ENCODE measurements at regions not wholly inside any gene's neighbourhood (a gene's known extent, or its start where the extent isn't known, plus 50 kb on each side); places are given as distances from the start of the nearest gene placed in this dataset.

GRCh38 chr4:138964716-138965426 is 50.7 kb upstream of the NOCT start:
- no peak overlapping the region for H3K4me3 ChIP-seq (ENCODE audit: insufficient read depth, low read depth, low read length)
- no peak for DNase-seq
- H4K91ac ChIP-seq (ENCODE audit: insufficient read depth, low read depth, low read length) = no peak overlapping the region
- dilution Hi-C loops (cut with HindIII; ENCODE audit: low sequenced_read_pairs, unreplicated experiment) = no loop called here
- CTCF ChIA-PET = no interaction called here
- H3K9me3 ChIP-seq (ENCODE audit: control insufficient read depth, insufficient read depth, low read length) = no peaks in the 10 kb centered on the region
- no peak overlapping the region for H2BK15ac ChIP-seq (ENCODE audit: low read depth, low read length)
- H2BK120ac ChIP-seq (ENCODE audit: low read depth, low read length) = no peak overlapping the region
- H3K4me1 ChIP-seq (ENCODE audit: control insufficient read depth, insufficient read depth, low read length) = no peaks in the 10 kb centered on the region
- no peaks in the 10 kb centered on the region for H3K36me3 ChIP-seq (ENCODE audit: control insufficient read depth, insufficient read depth, low read length)
- no peak for ATAC-seq (ENCODE audit: low read depth)
- no peak overlapping the region for H3K18ac ChIP-seq (ENCODE audit: low read depth, low read length)
- POLR2A ChIA-PET (ENCODE audit: unreplicated experiment) = no interaction called here
- H3K4me2 ChIP-seq (ENCODE audit: low read depth, low read length) = no peak overlapping the region
- H2BK20ac ChIP-seq (ENCODE audit: low read depth, low read length) = no peak overlapping the region
- H4K5ac ChIP-seq (ENCODE audit: low read depth, low read length) = no peak overlapping the region
- H2AFZ ChIP-seq (replicated peaks; ENCODE audit: low read length, poor library complexity) = no peak overlapping the region
- BruUV-seq (replicated peaks) = no TSS peak
- H3K27me3 ChIP-seq (ENCODE audit: control insufficient read depth, insufficient read depth, low read length) = no peaks in the 10 kb centered on the region
- no peaks in the 10 kb centered on the region for H4K20me1 ChIP-seq (ENCODE audit: insufficient read depth, low read length)
- H4K8ac ChIP-seq (ENCODE audit: low read depth in 2 of 2, low read length in 2 of 2) = no peak overlapping the region
- intact Hi-C loops (cut with micrococcal nuclease) = no loop called here
- no peak overlapping the region for H3K14ac ChIP-seq (replicated peaks; ENCODE audit: low read depth, low read length)
- no peak overlapping the region for H2BK5ac ChIP-seq (ENCODE audit: low read depth, low read length, poor library complexity, severe bottlenecking)
- H3K56ac ChIP-seq (ENCODE audit: extremely low read depth, insufficient read depth, low read length) = no peak overlapping the region
- H3K9ac ChIP-seq (ENCODE audit: low read depth, low read length) = no peak overlapping the region
- no peak overlapping the region for H3K23ac ChIP-seq (ENCODE audit: low read depth, low read length)
- H3K79me1 ChIP-seq (ENCODE audit: low read depth in 1 of 2, low read length in 2 of 2) = no peaks in the 10 kb centered on the region
- no peak for TF ChIP-seq MXI1 (IDR thresholded peaks at IDR 0.05; ENCODE audit: borderline replicate concordance, low read depth, low read length)
- TF ChIP-seq CTCF (conservative IDR thresholded peaks at IDR 0.05; ENCODE audit: low read depth, low read length) = no peak
- no peak for TF ChIP-seq MAZ (IDR thresholded peaks at IDR 0.05; ENCODE audit: borderline replicate concordance, low read depth, low read length)
- TF ChIP-seq POLR2A (IDR thresholded peaks at IDR 0.05; ENCODE audit: low read depth, low read length) = no peak
- TF ChIP-seq RAD21 (IDR thresholded peaks at IDR 0.05; ENCODE audit: low read length) = no peak
- TF ChIP-seq RCOR1 (IDR thresholded peaks at IDR 0.05; ENCODE audit: insufficient replicate concordance, low read length) = no peak
- no peak for TF ChIP-seq FOS (IDR thresholded peaks at IDR 0.05; ENCODE audit: low read depth, low read length)
- no peak for TF ChIP-seq NFE2L2 (IDR thresholded peaks at IDR 0.05; ENCODE audit: low read depth, low read length)
- no peak overlapping the region for H3K4ac ChIP-seq (ENCODE audit: low read depth, low read length)
- in situ Hi-C loops (cut with MboI; ENCODE audit: low sequenced_read_pairs) = no loop called here
- H3K9me1 ChIP-seq (ENCODE audit: insufficient read depth, low read length) = no peaks in the 10 kb centered on the region
- H2AK9ac ChIP-seq (replicated peaks; ENCODE audit: low read depth, low read length, poor library complexity) = no peak overlapping the region
- H2AK5ac ChIP-seq (ENCODE audit: low read depth, low read length) = no peak overlapping the region
- 80% methylated on average over 1 of the region's 8 CpGs; no CpG with 5 or more reads in 1 of the 2 experiments for WGBS, 2 experiments (ENCODE audit: extremely low coverage in 2 of 2, insufficient read length in 1 of 2)
- no peak overlapping the region for H3K27ac ChIP-seq (ENCODE audit: insufficient read depth, low read length)
